MCF 10A (cell line): ENCODE measurements at regions not wholly inside any gene's neighbourhood (a gene's known extent, or its start where the extent isn't known, plus 50 kb on each side); places are given as distances from the start of the nearest gene placed in this dataset.

Experiments used
- BruUV-seq: library from RNA; stranded (reverse); fragments of 400-500 nt; replicated peaks from 2 replicates; lab custom pipeline; 2021; lab: Mats Ljungman, UMichigan
- CTCF ChIA-PET: fragments of 300-600 bp; sonication (Branson Sonifier 250); formaldehyde crosslinking; extraction: SDS; loops from one replicate; lab custom pipeline; 2021; ENCODE audit warnings: antibody characterized with exemption, inconsistent platforms; lab: Yijun Ruan, JAX
- POLR2A ChIA-PET: fragments of 300-600, 350-650 bp; sonication (Branson Sonifier 250); formaldehyde crosslinking; extraction: SDS; loops from one replicate; lab custom pipeline; 2020; ENCODE audit warnings: antibody characterized with exemption, inconsistent platforms; lab: Yijun Ruan, JAX
- DNase-seq: peaks from one replicate; pipeline ENCODE4 v3.0.0-alpha.2; 2018; ENCODE audit not compliant: unreplicated experiment
- H3K27ac Mint-ChIP-seq: one replicate; pipeline ENCODE4 v1.8.0; 2022; ENCODE audit warnings: mild to moderate bottlenecking, low read depth, mixed read lengths; ENCODE audit not compliant: unreplicated experiment
- H3K27me3 Mint-ChIP-seq: one replicate; pipeline ENCODE4 v1.8.0; 2022; ENCODE audit warnings: mixed read lengths; ENCODE audit not compliant: insufficient read depth, unreplicated experiment
- H3K36me3 Mint-ChIP-seq: one replicate; pipeline ENCODE4 v1.8.0; 2022; ENCODE audit warnings: mild to moderate bottlenecking, moderate library complexity, mixed read lengths; ENCODE audit not compliant: insufficient read depth, unreplicated experiment
- H3K4me1 Mint-ChIP-seq: one replicate; pipeline ENCODE4 v1.8.0; 2022; ENCODE audit warnings: mixed read lengths; ENCODE audit not compliant: insufficient read depth, unreplicated experiment
- H3K4me3 Mint-ChIP-seq: one replicate; pipeline ENCODE4 v1.8.0; 2022; ENCODE audit warnings: mild to moderate bottlenecking, moderate library complexity, mixed read lengths; ENCODE audit not compliant: unreplicated experiment
- H3K9me3 Mint-ChIP-seq: one replicate; pipeline ENCODE4 v1.8.0; 2022; ENCODE audit warnings: mixed read lengths; ENCODE audit not compliant: unreplicated experiment
- intact Hi-C: fragments of 100-400 bp; cut with micrococcal nuclease; formaldehyde crosslinking; loops from 2 replicates; pipeline ENCODE4 v1.14.1; 2022
- TF ChIP-seq, protein P1 (sequence below): fragments of 200-600 bp; IDR thresholded peaks from one replicate; pipeline ENCODE4 v1.8.0; 2022; ENCODE audit warnings: antibody characterized with exemption, mild to moderate bottlenecking; ENCODE audit not compliant: unreplicated experiment

- DNase-seq = no peak
Observed at GRCh38 chr2:238742664-238743063, 105.2 kb upstream of the TWIST2 start.

GRCh38 chr2:238743243-238744065 lies 104.4 kb upstream of the TWIST2 start:
- no peak overlapping the region for H3K4me3 Mint-ChIP-seq
- H3K27ac Mint-ChIP-seq = no peak overlapping the region
- no peaks in the 10 kb centered on the region for H3K27me3 Mint-ChIP-seq
- POLR2A ChIA-PET = no interaction called here
- TF ChIP-seq, protein P1, sequence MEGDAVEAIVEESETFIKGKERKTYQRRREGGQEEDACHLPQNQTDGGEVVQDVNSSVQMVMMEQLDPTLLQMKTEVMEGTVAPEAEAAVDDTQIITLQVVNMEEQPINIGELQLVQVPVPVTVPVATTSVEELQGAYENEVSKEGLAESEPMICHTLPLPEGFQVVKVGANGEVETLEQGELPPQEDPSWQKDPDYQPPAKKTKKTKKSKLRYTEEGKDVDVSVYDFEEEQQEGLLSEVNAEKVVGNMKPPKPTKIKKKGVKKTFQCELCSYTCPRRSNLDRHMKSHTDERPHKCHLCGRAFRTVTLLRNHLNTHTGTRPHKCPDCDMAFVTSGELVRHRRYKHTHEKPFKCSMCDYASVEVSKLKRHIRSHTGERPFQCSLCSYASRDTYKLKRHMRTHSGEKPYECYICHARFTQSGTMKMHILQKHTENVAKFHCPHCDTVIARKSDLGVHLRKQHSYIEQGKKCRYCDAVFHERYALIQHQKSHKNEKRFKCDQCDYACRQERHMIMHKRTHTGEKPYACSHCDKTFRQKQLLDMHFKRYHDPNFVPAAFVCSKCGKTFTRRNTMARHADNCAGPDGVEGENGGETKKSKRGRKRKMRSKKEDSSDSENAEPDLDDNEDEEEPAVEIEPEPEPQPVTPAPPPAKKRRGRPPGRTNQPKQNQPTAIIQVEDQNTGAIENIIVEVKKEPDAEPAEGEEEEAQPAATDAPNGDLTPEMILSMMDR = no peak
- no peaks in the 10 kb centered on the region for H3K9me3 Mint-ChIP-seq
- BruUV-seq = no TSS peak
- no peak for DNase-seq
- CTCF ChIA-PET = no interaction called here
- intact Hi-C loops = no loop called here
- H3K4me1 Mint-ChIP-seq = no peaks in the 10 kb centered on the region
- no peaks in the 10 kb centered on the region for H3K36me3 Mint-ChIP-seq

More at GRCh38 chr2:238742664-238743063, 105.2 kb upstream of the TWIST2 start:
- POLR2A ChIA-PET = no interaction called here
- Mint-ChIP-seq H3K4me1 (no peaks in the 10 kb centered on the region), H3K27me3 (no peaks in the 10 kb centered on the region), H3K36me3 (no peaks in the 10 kb centered on the region), H3K4me3 (no peak overlapping the region), H3K27ac (no peak overlapping the region), H3K9me3 (peaks cover 3% of the 10 kb centered on the region)
- CTCF ChIA-PET = interaction anchor here (0.8 kb wide), 1 partner anchor 105 kb away, joined by 3 read pairs; no protein-coding TSS in a partner anchor
- no TSS peak for BruUV-seq
- TF ChIP-seq, protein P1 = no peak
- intact Hi-C loops = no loop called here

- Mint-ChIP-seq H3K36me3 (no peaks in the 10 kb centered on the region), H3K4me1 (no peaks in the 10 kb centered on the region), H3K9me3 (peaks cover 10% of the 10 kb centered on the region), H3K27me3 (no peaks in the 10 kb centered on the region), H3K4me3 (no peak overlapping the region), H3K27ac (no peak overlapping the region)
- no peak for DNase-seq
- TF ChIP-seq, protein P1 = no peak
- ChIA-PET CTCF (no interaction called here), POLR2A (no interaction called here)
- BruUV-seq = no TSS peak
- intact Hi-C loops = no loop called here
Observed at GRCh38 chr2:238744951-238745350, 102.9 kb upstream of the TWIST2 start.

GRCh38 chr2:238745997-238746396 lies 101.9 kb upstream of the TWIST2 start:
- Mint-ChIP-seq H3K27ac (no peak overlapping the region), H3K27me3 (no peaks in the 10 kb centered on the region), H3K4me3 (no peak overlapping the region), H3K36me3 (no peaks in the 10 kb centered on the region), H3K4me1 (no peaks in the 10 kb centered on the region), H3K9me3 (peaks cover 19% of the 10 kb centered on the region)
- intact Hi-C loops = no loop called here
- TF ChIP-seq, protein P1 = no peak
- no TSS peak for BruUV-seq
- CTCF ChIA-PET = interaction anchor here (0.6 to 1.2 kb wide), 2 partner anchors 10 to 39 kb away, joined by 3 read pairs; no protein-coding TSS in a partner anchor
- POLR2A ChIA-PET = no interaction called here
- no peak for DNase-seq
